NB4 (cell line): ENCODE measurements at regions not wholly inside any gene's neighbourhood (a gene's known extent, or its start where the extent isn't known, plus 50 kb on each side); places are given as distances from the start of the nearest gene placed in this dataset.
A peak's percentile ranks its signal among the peaks of the same experiment; 100 is the strongest.

Source experiments
- MYC ChIP-seq: IDR thresholded peaks from 2 replicates; pipeline ENCODE4 v1.6.1; 2011; ENCODE audit warnings: low read depth, low read length
- TF ChIP-seq, protein P1 (sequence below): IDR thresholded peaks from one replicate; pipeline ENCODE4 v1.5.1; 2012; ENCODE audit warnings: low read depth, low read length

GRCh38 chrX:47311932-47312774 is 58.2 kb upstream of the ZNF157 start:
- TF ChIP-seq, protein P1, sequence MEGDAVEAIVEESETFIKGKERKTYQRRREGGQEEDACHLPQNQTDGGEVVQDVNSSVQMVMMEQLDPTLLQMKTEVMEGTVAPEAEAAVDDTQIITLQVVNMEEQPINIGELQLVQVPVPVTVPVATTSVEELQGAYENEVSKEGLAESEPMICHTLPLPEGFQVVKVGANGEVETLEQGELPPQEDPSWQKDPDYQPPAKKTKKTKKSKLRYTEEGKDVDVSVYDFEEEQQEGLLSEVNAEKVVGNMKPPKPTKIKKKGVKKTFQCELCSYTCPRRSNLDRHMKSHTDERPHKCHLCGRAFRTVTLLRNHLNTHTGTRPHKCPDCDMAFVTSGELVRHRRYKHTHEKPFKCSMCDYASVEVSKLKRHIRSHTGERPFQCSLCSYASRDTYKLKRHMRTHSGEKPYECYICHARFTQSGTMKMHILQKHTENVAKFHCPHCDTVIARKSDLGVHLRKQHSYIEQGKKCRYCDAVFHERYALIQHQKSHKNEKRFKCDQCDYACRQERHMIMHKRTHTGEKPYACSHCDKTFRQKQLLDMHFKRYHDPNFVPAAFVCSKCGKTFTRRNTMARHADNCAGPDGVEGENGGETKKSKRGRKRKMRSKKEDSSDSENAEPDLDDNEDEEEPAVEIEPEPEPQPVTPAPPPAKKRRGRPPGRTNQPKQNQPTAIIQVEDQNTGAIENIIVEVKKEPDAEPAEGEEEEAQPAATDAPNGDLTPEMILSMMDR = peak; percentile 49
- TF ChIP-seq MYC = no peak
